CD4-positive, alpha-beta T cell treated with Interleukin-6 at 100 ng/mL for 8 hours (primary cell): ENCODE measurements at regions not wholly inside any gene's neighbourhood (a gene's known extent, or its start where the extent isn't known, plus 50 kb on each side); places are given as distances from the start of the nearest gene placed in this dataset.

ENCODE experiments used
- DNase-seq: peaks from one replicate; pipeline ENCODE4 v3.0.0-alpha.2; 2020; ENCODE audit warnings: mixed read lengths, low spot score

DNA sequence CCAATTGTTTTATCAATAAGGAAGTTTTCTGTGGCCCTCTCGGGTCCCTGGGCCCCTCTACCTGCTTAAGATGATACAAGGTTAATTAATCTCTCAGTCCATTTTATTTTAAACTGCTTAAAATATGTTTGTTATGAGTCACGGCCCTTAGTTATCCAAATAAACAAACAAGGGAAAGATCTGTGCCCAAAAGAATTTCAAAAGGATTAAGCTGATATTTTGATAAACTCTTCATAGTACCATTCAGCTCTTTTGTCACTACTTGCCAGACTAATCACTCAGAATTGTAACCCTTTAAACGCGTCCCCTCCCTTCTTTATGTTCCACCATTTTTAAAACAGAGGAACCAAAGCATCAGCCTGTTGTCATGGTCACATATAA lies 144.7 kb upstream of the STK17B start:
- DNase-seq = no peak

DNA sequence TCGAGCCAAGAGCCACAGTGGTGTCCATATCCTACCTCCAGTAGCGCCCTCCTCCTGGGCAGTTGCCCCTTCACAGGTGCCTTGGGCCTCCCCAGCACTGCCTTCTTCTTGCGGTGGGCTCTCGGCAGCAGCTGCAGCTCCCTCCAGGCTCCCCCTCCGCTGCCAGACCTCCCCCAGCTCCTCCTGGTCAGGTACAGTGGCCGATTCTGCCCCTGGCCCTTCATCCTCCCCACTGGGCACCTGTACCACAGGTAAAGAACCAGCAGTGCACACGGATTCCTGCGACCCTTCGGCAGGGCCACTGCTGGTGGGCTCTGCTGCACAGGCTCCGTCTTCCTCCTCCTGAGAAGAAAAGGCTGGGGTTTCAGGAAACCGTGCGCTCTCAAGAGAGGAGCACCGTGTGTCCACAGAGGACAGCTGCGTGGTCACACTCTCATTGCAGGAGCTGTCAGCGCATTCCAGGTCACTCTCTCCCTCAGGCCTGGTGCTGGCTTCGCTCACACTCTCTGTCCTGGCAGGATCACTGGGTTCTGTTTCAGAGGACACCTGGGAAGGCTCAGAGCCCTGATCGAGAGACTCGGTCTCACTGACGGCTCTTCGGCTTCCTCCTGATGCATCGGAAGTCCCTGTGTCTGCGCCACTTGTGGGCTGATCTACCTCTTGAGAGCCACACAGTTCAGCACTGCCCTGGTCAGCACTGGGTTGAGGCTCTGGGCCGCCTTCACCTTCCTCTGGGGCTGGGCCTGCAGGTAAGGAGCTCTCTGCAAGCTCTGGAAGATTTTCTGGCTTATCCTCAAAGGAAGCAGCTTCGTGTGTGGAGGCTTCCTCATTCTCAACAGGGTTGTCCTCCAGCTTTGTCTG lies 147.4 kb upstream of the STK17B start:
- no peak for DNase-seq

DNA sequence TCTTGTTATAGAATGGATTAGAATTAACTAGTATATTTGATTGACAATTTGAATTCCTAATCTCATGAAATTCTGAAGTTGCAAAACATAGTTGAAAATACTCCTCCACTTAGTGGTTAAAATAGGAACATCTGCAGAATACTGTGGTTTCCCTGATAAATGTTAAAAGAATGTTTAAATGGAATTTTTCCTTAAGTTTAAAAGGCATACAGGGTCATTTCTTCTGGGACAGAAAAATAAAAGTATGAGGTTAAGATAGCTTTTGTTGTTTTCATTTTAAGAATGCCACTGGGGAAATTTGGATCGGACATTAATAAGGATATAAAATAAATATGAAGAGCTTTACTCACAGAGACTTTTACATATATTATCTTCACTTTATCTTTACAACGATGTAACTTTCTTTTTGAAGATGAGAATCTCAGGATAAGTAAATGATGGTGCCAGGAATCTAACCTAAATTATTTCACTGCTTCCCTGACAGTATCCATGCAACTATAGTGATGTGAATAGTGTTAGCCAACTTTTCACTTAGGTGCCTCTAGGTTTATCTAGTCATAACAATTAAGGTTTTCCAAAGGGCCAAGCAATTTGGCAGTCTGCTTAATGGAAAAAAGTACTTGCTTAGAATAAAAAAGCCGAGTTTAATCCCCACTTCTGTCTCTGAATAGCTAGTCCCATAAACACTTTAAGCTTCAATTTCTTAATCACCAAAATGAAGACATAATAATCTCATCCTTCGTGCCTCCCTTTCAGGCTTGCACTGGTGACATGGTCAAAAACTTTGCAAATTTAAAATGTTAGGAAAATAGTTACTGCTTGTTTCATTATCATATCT lies 151.8 kb upstream of the STK17B start:
- DNase-seq = no peak

- DNase-seq = no peak
Observed at GRCh38 chr2:196324211-196324610, 152.8 kb upstream of the STK17B start.

DNA sequence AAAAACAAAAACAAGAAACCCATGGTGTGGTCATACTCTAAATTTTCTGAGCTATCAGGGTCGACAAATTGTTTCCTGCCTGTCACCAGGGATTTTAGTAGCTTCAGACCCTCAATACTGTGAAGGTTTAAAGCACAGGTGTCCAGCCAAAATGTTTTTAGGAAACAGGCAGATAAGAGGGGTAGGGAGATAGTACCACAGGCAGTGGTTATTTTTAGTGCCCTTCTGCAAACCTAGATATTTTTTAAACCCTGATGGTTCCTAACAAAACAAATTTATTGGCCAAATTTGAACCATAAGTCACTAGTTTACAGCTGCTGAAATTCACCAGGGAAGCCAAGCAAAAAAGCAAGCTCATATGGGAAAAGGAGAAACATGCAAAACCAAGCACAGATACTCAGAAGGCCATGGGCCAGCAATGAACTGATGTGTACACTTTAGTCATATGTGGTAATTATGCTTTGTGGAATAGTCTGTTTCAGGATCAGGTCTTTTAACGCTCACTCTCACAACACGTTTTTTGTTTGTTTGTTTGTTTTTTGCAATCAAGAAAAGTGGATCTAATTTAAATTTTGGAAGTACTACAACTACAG lies 156.8 kb upstream of the STK17B start:
- no peak for DNase-seq

- DNase-seq = no peak
Observed at GRCh38 chr2:196329959-196330358, 158.6 kb upstream of the STK17B start.

GRCh38 chr2:196330645-196331044 lies 159.3 kb upstream of the STK17B start:
- no peak for DNase-seq

DNA sequence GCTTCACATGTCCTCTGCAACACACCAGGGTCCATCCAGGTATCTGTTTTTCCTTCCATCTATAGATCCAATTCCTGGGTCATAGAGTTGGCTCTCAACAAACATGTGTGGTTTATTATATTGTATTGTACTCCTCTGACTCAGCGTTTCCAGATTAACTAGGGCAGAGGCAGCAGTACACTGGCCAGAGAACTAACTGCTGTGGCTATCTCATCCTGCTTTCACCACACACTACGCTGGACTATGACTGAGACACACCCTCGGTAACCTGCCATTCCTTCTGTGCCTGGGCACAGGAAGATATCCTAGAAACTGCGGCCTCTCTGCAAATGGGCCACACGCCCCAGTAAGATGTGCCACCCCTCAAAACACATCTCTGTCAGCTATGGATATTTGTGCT lies 159.8 kb upstream of the STK17B start:
- DNase-seq = no peak

GRCh38 chr2:196331851-196332250 lies 160.5 kb upstream of the STK17B start:
- DNase-seq = no peak

- DNase-seq = no peak
Observed at GRCh38 chr2:196333397-196333796, 162.0 kb upstream of the STK17B start.

GRCh38 chr2:196334710-196335109 lies 163.3 kb upstream of the STK17B start:
- no peak for DNase-seq

DNA sequence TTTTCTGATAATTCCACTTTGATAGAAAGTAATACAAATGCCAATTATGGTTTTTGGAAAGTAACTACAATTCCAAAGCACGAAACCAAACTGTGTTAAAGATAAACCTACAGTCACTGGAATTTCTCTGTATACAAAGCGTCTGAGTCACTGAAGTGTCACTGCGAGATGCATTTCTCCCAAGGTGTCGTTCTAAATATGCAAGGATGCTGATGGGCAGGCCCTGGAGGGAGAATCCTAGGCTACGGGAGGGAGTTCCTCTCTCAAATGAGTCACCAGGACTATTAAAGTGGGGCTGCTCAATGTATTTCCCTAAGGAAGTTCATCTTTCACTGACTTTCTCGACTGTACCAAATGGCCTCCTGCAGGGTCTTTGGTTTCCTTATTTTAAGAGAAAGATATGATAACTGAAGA lies 163.8 kb upstream of the STK17B start:
- DNase-seq = no peak

DNA sequence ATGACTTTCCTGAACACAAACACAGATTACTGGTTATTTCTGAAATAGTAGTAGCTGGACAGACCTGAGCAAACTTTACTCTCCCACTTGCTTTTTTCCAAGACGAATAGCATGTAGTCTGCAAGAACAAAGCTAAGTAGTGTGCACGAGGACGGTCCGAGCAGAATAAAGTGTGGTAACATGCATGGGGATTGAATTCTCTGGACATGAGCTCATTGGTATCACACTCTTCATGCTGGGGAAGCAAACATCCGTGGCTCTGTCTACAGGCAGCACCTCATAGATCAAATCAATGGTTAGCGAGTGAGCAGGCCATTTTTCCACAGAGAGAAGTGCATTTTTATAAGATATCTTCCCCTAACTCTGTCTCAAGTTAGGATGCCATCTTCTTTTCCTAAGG lies 164.8 kb upstream of the STK17B start:
- DNase-seq = no peak

GRCh38 chr2:196336715-196337114 lies 165.3 kb upstream of the STK17B start:
- no peak for DNase-seq

DNA sequence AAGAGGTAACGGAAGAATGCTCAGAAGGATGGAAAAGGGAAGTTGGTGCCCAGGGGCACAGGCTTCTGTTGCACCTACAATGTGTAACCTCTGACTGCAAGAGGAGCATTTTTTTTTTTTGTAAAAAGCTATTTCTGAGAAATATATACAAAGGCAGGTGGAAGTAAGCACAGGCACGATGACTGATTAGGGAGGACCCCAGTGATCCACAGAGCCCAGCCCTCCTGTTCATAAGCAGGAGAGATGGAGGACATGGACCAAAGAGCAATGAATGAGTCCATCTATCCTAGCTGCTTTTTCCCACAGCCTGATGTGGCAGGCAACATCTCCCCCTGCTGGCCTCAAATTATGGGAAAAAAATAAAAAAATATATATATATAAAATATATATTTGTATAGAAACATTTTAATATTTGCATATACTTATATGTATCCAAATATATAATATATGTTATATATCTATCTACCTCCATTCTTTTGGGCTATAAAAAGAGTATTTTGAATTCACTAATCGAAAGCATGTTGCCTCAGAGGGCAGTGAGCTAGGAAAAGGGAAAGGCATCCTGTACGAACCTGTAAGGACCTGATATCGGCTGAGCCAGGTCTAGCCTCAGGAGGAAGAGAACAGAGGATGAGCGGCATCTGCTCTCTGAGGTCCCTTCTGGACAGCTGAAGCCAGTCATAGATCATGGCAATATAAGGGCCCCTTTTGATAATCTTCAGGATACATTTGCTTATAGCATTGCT lies 166.0 kb upstream of the STK17B start:
- peak; percentile 10 for DNase-seq

GRCh38 chr2:196338440-196338839 lies 167.1 kb upstream of the STK17B start:
- no peak for DNase-seq

GRCh38 chr2:196341277-196341841 lies 170.0 kb upstream of the STK17B start:
- DNase-seq = no peak

GRCh38 chr2:196344397-196344796 lies 173.0 kb upstream of the STK17B start:
- DNase-seq = no peak

DNA sequence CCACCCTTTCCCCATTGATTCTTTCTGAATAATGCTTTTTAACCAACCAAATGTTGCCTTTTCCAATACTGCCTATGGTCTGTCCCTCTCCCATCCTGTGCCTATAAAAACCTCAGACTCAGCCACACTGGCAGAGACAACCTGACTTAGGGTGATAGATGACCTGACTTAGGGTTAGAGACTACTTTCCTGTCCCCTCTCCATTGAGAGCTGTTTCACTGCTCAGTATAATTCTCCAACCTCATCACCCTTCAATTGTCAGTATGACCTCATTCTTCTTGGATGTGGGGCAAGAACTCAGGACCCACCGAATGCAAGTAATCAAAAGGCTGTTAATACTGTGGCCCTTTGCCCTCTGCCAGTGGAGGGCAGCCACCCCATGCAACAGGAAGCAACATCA lies 182.3 kb upstream of the STK17B start:
- DNase-seq = no peak

GRCh38 chr2:196354186-196354585 lies 182.8 kb upstream of the STK17B start:
- no peak for DNase-seq

DNA sequence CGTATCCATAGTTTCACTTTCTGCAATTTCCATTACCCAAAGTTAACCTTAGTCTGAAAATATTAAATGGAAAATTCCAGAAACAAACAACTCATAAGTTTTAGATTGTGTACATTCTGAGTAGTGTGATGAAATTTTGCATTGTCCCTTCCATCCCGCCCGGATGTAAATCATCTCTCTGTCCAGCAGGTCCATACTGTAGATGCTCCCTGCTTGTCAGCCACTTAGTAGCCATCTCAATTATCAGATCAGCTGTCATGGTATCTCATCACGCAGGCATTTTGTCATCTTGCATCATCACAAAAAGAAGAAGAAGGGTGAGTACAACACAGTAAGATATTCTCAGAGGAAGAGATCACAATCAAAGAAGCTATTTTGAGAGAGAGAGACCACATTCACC lies 185.0 kb upstream of the STK17B start:
- DNase-seq = no peak

- no peak for DNase-seq
Observed at GRCh38 chr2:196360650-196361049, 189.3 kb upstream of the STK17B start.
